HepG2 (cell line): ENCODE measurements at regions not wholly inside any gene's neighbourhood (a gene's known extent, or its start where the extent isn't known, plus 50 kb on each side); places are given as distances from the start of the nearest gene placed in this dataset.

Source experiments
- ATAC-seq: fragments of 200-7000 bp; cut with Tn5 transposase; 3 replicates; pipeline ENCODE4 v1.9.1; 2020; ENCODE audit warnings: mild to moderate bottlenecking, moderate library complexity
- BruUV-seq: library from RNA; stranded (reverse); fragments of 400-500 nt; replicated peaks from 2 replicates; lab custom pipeline; 2021; lab: Mats Ljungman, UMichigan
- CTCF ChIA-PET: fragments of 300-600 bp; formaldehyde crosslinking; extraction: SDS; loops from one replicate; lab custom pipeline; 2021; ENCODE audit warnings: low total read pairs, inconsistent platforms, low intra/inter-chr PET ratio; lab: Yijun Ruan, JAX
- POLR2A ChIA-PET: fragments of 350-600 bp; sonication (Branson Sonifier 250); formaldehyde crosslinking; loops from one replicate; lab custom pipeline; 2020; ENCODE audit warnings: antibody characterized with exemption, inconsistent platforms; lab: Yijun Ruan, JAX
- DNase-seq: peaks from one replicate; pipeline ENCODE4 v3.0.0-alpha.2; 2015; ENCODE audit warnings: low spot score
- FAIRE-seq: peaks from 3 replicates; lab custom pipeline; 2011; peaks lifted over from hg19 to GRCh38; lab: Jason Lieb, UNC
- H2AFZ ChIP-seq: one replicate; pipeline ENCODE4 v1.6.1; 2011; ENCODE audit warnings: low read length, inconsistent platforms
- H3K27ac ChIP-seq: fragments of 300-600 bp; 3 replicates; pipeline ENCODE4 v1.8.0; 2011; ENCODE audit warnings: mixed run types, mild to moderate bottlenecking, mixed read lengths, low read length, inconsistent platforms; ENCODE audit not compliant: insufficient read depth; ENCODE audit errors: extremely low read length
- H3K27me3 ChIP-seq, 2 experiments: fragments of 200-600 bp in 1 of 2; 2 replicates in 1 of 2; 3 replicates in 1 of 2; pipeline versions ENCODE4 v1.6.0 to v1.8.0; 2011; ENCODE audit warnings: low read length in 2 of 2, mild to moderate bottlenecking in 2 of 2, moderate library complexity in 2 of 2, inconsistent platforms in 1 of 2; ENCODE audit not compliant: insufficient read depth in 2 of 2, control insufficient read depth in 1 of 2
- H3K36me3 ChIP-seq, 2 experiments: fragments of 200-600 bp in 1 of 2; replicated peaks in 1 of 2; 2 replicates in 1 of 2; 3 replicates in 1 of 2; pipeline versions ENCODE4 v1.5.1 to v1.8.0; 2011; ENCODE audit warnings: low read length in 2 of 2, inconsistent platforms in 1 of 2; ENCODE audit not compliant: insufficient read depth in 2 of 2, control insufficient read depth in 1 of 2
- H3K4me1 ChIP-seq: 2 replicates; pipeline ENCODE4 v1.5.1; 2012; ENCODE audit warnings: low read length, inconsistent platforms; ENCODE audit not compliant: insufficient read depth
- H3K4me2 ChIP-seq: 2 replicates; pipeline ENCODE4 v1.6.0; 2011; ENCODE audit warnings: low read depth, low read length, inconsistent platforms
- H3K4me3 ChIP-seq, 3 experiments: fragments of 200-600 bp in 1 of 3; sonication (generic), shearing (Covaris generic) in 1 of 3; replicated peaks in 1 of 3; 2 replicates each; pipeline ENCODE4 v1.5.1; 2011 to 2016; ENCODE audit warnings: low read length in 3 of 3, inconsistent platforms in 2 of 3, low read depth in 2 of 3, mild to moderate bottlenecking in 2 of 3, control low read depth in 1 of 3, mixed read lengths in 1 of 3; ENCODE audit not compliant: insufficient read depth in 1 of 3
- H3K79me2 ChIP-seq: one replicate; pipeline ENCODE4 v1.6.1; 2011; ENCODE audit warnings: low read length, inconsistent platforms; ENCODE audit not compliant: insufficient read depth
- H3K9ac ChIP-seq: 2 replicates; pipeline ENCODE4 v1.6.0; 2011; ENCODE audit warnings: mild to moderate bottlenecking, low read depth, low read length, inconsistent platforms; ENCODE audit not compliant: insufficient read depth
- H3K9me3 ChIP-seq: 2 replicates; pipeline ENCODE4 v1.5.1; 2012; ENCODE audit warnings: mild to moderate bottlenecking, low read length
- H4K20me1 ChIP-seq: 2 replicates; pipeline ENCODE4 v1.6.0; 2011; ENCODE audit warnings: inconsistent platforms, mild to moderate bottlenecking, low read length, moderate library complexity; ENCODE audit not compliant: insufficient read depth
- AFF4 ChIP-seq: sonication (generic); formaldehyde crosslinking; IDR thresholded peaks from 2 replicates; pipeline ENCODE4 v1.4.0; 2020; ENCODE audit warnings: missing genetic modification reagents
- DMAP1 ChIP-seq: IDR thresholded peaks from 2 replicates; pipeline ENCODE4 v1.6.1; 2016
- DMTF1 ChIP-seq: sonication (generic); formaldehyde crosslinking; IDR thresholded peaks from 2 replicates; pipeline ENCODE4 v1.4.0; 2020; ENCODE audit warnings: mild to moderate bottlenecking, missing genetic modification reagents
- IKZF4 ChIP-seq: sonication (generic); formaldehyde crosslinking; IDR thresholded peaks from 2 replicates; pipeline ENCODE4 v1.5.1; 2020; ENCODE audit warnings: borderline replicate concordance, mild to moderate bottlenecking, low read depth, missing genetic modification reagents; ENCODE audit errors: not compliant biosample characterization
- PAF1 ChIP-seq: IDR thresholded peaks from 2 replicates; pipeline ENCODE4 v1.6.1; 2016; ENCODE audit warnings: missing genetic modification reagents, missing compliant biosample characterization
- PHF8 ChIP-seq: sonication (generic); formaldehyde crosslinking; IDR thresholded peaks from 2 replicates; pipeline ENCODE4 v1.5.0; 2020; ENCODE audit warnings: missing genetic modification reagents
- SETDB1 ChIP-seq: sonication (generic); formaldehyde crosslinking; IDR thresholded peaks from 2 replicates; pipeline ENCODE4 v1.5.1; 2020; ENCODE audit warnings: missing genetic modification reagents, mild to moderate bottlenecking, borderline replicate concordance
- SRF ChIP-seq: IDR thresholded peaks from 2 replicates; pipeline ENCODE4 v1.6.1; 2011; ENCODE audit warnings: mild to moderate bottlenecking, low read depth, low read length, moderate library complexity
- STAG1 ChIP-seq: sonication (generic); formaldehyde crosslinking; IDR thresholded peaks from 2 replicates; pipeline ENCODE4 v1.4.0; 2020; ENCODE audit warnings: missing genetic modification reagents
- ZNF136 ChIP-seq: sonication (generic); formaldehyde crosslinking; IDR thresholded peaks from 2 replicates; pipeline ENCODE4 v1.8.1; 2022; ENCODE audit warnings: low read depth, mild to moderate bottlenecking, moderate library complexity, missing genetic modification reagents
- ZNF383 ChIP-seq: sonication (generic); formaldehyde crosslinking; IDR thresholded peaks from 2 replicates; pipeline ENCODE4 v1.4.0; 2020; ENCODE audit warnings: missing genetic modification reagents, mild to moderate bottlenecking, borderline replicate concordance
- ZNF530 ChIP-seq: sonication (generic); formaldehyde crosslinking; IDR thresholded peaks from 2 replicates; pipeline ENCODE4 v1.5.0; 2020; ENCODE audit warnings: low read depth, mild to moderate bottlenecking, missing genetic modification reagents
- ZNF609 ChIP-seq: sonication (generic); formaldehyde crosslinking; IDR thresholded peaks from 2 replicates; pipeline ENCODE4 v1.4.0; 2020; ENCODE audit warnings: mild to moderate bottlenecking, missing genetic modification reagents, borderline replicate concordance
- ZNF672 ChIP-seq: sonication (generic); formaldehyde crosslinking; IDR thresholded peaks from 2 replicates; pipeline ENCODE4 v1.8.1; 2022; ENCODE audit warnings: missing genetic modification reagents
- ZNF709 ChIP-seq: sonication (generic); formaldehyde crosslinking; IDR thresholded peaks from 2 replicates; pipeline ENCODE4 v1.5.0; 2020; ENCODE audit warnings: mild to moderate bottlenecking, missing genetic modification reagents
- ZNF883 ChIP-seq: sonication (generic); formaldehyde crosslinking; IDR thresholded peaks from 2 replicates; pipeline ENCODE4 v1.5.1; 2020; ENCODE audit warnings: mild to moderate bottlenecking, missing genetic modification reagents; ENCODE audit errors: not compliant biosample characterization
- WGBS: methylation state at CpG from one replicate; pipeline ENCODE4 v1.1.6; 2017; ENCODE audit warnings: low lambda C conversion rate; 5-methylcytosine and 5-hydroxymethylcytosine counted together
- in situ Hi-C: cut with HindIII; loops from 2 replicates; pipeline ENCODE4 v1.10.0; 2017; ENCODE audit warnings: low pct_unique_long_range_greater_than_20kb; ENCODE audit not compliant: extremely low pct_ligation_motif_present
- intact Hi-C: fragments of 100-400 bp; cut with micrococcal nuclease; formaldehyde crosslinking; loops from one replicate; pipeline ENCODE4 v1.10.0; 2022; ENCODE audit not compliant: unreplicated experiment

GRCh38 chr5:91703128-91703527, 320.0 kb upstream of the ARRDC3 start:
- no peaks in the 10 kb centered on the region for H4K20me1 ChIP-seq
- ATAC-seq (no peak), DNase-seq (no peak), FAIRE-seq (no peak)
- CTCF ChIA-PET = no interaction called here
- WGBS = 14% methylated on average over 2 of the region's 2 CpGs
- H2AFZ ChIP-seq = no peak overlapping the region
- no peak overlapping the region for H3K27ac ChIP-seq
- in situ Hi-C loops = no loop called here
- BruUV-seq = no TSS peak
- H3K4me1 ChIP-seq = no peaks in the 10 kb centered on the region
- H3K36me3 ChIP-seq = no peaks in the 10 kb centered on the region
- no peaks in the 10 kb centered on the region for H3K27me3 ChIP-seq
- no peaks in the 10 kb centered on the region; the same call in 1 of the 2 replicates for H3K9me3 ChIP-seq
- H3K4me2 ChIP-seq = no peak overlapping the region
- no peak overlapping the region for H3K4me3 ChIP-seq
- POLR2A ChIA-PET = no interaction called here
- intact Hi-C loops = no loop called here
- no peak overlapping the region for H3K9ac ChIP-seq
- H3K79me2 ChIP-seq = no peaks in the 10 kb centered on the region
- TF ChIP-seq SRF (no peak), SETDB1 (CRISPR knock-in tag) (no peak), ZNF672 (CRISPR knock-in tag) (no peak), ZNF609 (CRISPR knock-in tag) (no peak), ZNF136 (CRISPR knock-in tag) (no peak), ZNF530 (CRISPR knock-in tag) (no peak), ZNF709 (no peak), AFF4 (CRISPR knock-in tag) (no peak), IKZF4 (CRISPR knock-in tag) (no peak), STAG1 (CRISPR knock-in tag) (no peak), ZNF383 (CRISPR knock-in tag) (no peak), DMTF1 (CRISPR knock-in tag) (no peak), ZNF883 (CRISPR knock-in tag) (no peak), PHF8 (CRISPR knock-in tag) (no peak), PAF1 (CRISPR knock-in tag) (no peak), DMAP1 (no peak)
